HEK293 (cell line): ENCODE measurements at regions not wholly inside any gene's neighbourhood (a gene's known extent, or its start where the extent isn't known, plus 50 kb on each side); places are given as distances from the start of the nearest gene placed in this dataset.

Experiments used
- CTCF ChIA-PET: fragments of 350-600 bp; formaldehyde crosslinking; extraction: SDS; loops from one replicate; lab custom pipeline; 2021; ENCODE audit warnings: antibody characterized with exemption; lab: Yijun Ruan, JAX
- POLR2A ChIA-PET: fragments of 300-600 bp; formaldehyde crosslinking; extraction: SDS; loops from one replicate; lab custom pipeline; 2020; ENCODE audit warnings: antibody characterized with exemption, inconsistent platforms; lab: Yijun Ruan, JAX
- H3K27ac ChIP-seq: fragments of 200-500 bp; sonication (Bioruptor generic); 2 replicates; pipeline ENCODE4 v1.5.1; 2014; ENCODE audit warnings: low read depth, low read length, control low read depth, inconsistent platforms; ENCODE audit errors: extremely low read depth
- H3K36me3 ChIP-seq, 2 experiments: fragments of 200-500 bp in 1 of 2; sonication (Bioruptor generic) in 1 of 2; 1 replicate in 1 of 2; 2 replicates in 1 of 2; pipeline ENCODE4 v1.5.1; 2014 to 2017; ENCODE audit warnings: inconsistent platforms in 2 of 2, low read length in 2 of 2; ENCODE audit not compliant: control insufficient read depth in 2 of 2, insufficient read depth in 1 of 2
- H3K4me1 ChIP-seq: fragments of 200-500 bp; sonication (Bioruptor generic); 2 replicates; pipeline ENCODE4 v1.5.1; 2014; ENCODE audit warnings: mild to moderate bottlenecking, low read length, inconsistent platforms; ENCODE audit not compliant: control insufficient read depth, insufficient read depth
- H3K4me3 ChIP-seq: 2 replicates; pipeline ENCODE4 v1.5.1; 2011; ENCODE audit warnings: low read depth, mild to moderate bottlenecking, control low read depth, low read length, moderate library complexity
- H3K9me3 ChIP-seq: fragments of 200-500 bp; sonication (Bioruptor generic); 2 replicates; pipeline ENCODE4 v1.5.1; 2014; ENCODE audit warnings: low read depth, low read length, inconsistent platforms; ENCODE audit not compliant: control insufficient read depth, insufficient read depth
- GFI1B ChIP-seq: fragments of 450-650 bp; formaldehyde crosslinking; IDR thresholded peaks from 2 replicates; pipeline ENCODE4 v1.5.1; 2016; ENCODE audit warnings: missing biosample characterization, missing genetic modification characterization
- GLIS1 ChIP-seq: fragments of 450-650 bp; formaldehyde crosslinking; IDR thresholded peaks from 2 replicates; pipeline ENCODE4 v1.5.1; 2016; ENCODE audit warnings: missing biosample characterization, missing genetic modification characterization
- KLF1 ChIP-seq: fragments of 450-650 bp; formaldehyde crosslinking; IDR thresholded peaks from 2 replicates; pipeline ENCODE4 v1.5.1; 2016; ENCODE audit warnings: missing biosample characterization, missing genetic modification characterization
- SP2 ChIP-seq: fragments of 450-650 bp; formaldehyde crosslinking; IDR thresholded peaks from 2 replicates; pipeline ENCODE4 v1.5.1; 2016; ENCODE audit warnings: missing biosample characterization, missing genetic modification characterization
- SP7 ChIP-seq: fragments of 450-650 bp; formaldehyde crosslinking; IDR thresholded peaks from 2 replicates; pipeline ENCODE4 v1.5.1; 2016; ENCODE audit warnings: missing biosample characterization, missing genetic modification characterization
- ZBTB1 ChIP-seq: fragments of 450-650 bp; formaldehyde crosslinking; IDR thresholded peaks from 2 replicates; pipeline ENCODE4 v1.5.1; 2016; ENCODE audit warnings: missing biosample characterization, missing genetic modification characterization
- ZNF391 ChIP-seq: fragments of 450-650 bp; formaldehyde crosslinking; IDR thresholded peaks from 2 replicates; pipeline ENCODE4 v1.5.1; 2016; ENCODE audit warnings: low read depth, missing biosample characterization, missing genetic modification characterization, borderline replicate concordance
- ZNF426 ChIP-seq: fragments of 450-650 bp; formaldehyde crosslinking; IDR thresholded peaks from 2 replicates; pipeline ENCODE4 v1.5.1; 2017; ENCODE audit warnings: missing biosample characterization, missing genetic modification characterization, mild to moderate bottlenecking, inconsistent platforms, moderate library complexity
- ZNF529 ChIP-seq: fragments of 450-650 bp; formaldehyde crosslinking; IDR thresholded peaks from 2 replicates; pipeline ENCODE4 v1.5.1; 2017; ENCODE audit warnings: missing genetic modification characterization, missing biosample characterization; ENCODE audit not compliant: insufficient replicate concordance
- ZNF654 ChIP-seq: fragments of 450-650 bp; formaldehyde crosslinking; IDR thresholded peaks from 2 replicates; pipeline ENCODE4 v1.5.1; 2016; ENCODE audit warnings: low read depth, missing biosample characterization, missing genetic modification characterization
- ZNF670 ChIP-seq: fragments of 450-650 bp; formaldehyde crosslinking; IDR thresholded peaks from 2 replicates; pipeline ENCODE4 v1.5.1; 2016; ENCODE audit warnings: missing biosample characterization, missing genetic modification characterization, low read depth
- ZNF776 ChIP-seq: fragments of 450-650 bp; formaldehyde crosslinking; IDR thresholded peaks from 2 replicates; pipeline ENCODE4 v1.5.0; 2017; ENCODE audit warnings: missing biosample characterization, missing genetic modification characterization, borderline replicate concordance
- TF ChIP-seq, protein P1 (sequence below): fragments of 450-650 bp; formaldehyde crosslinking; IDR thresholded peaks from 2 replicates; pipeline ENCODE4 v1.5.1; 2017; ENCODE audit warnings: missing biosample characterization, missing genetic modification characterization
- TF ChIP-seq, protein P2 (sequence below): fragments of 450-650 bp; formaldehyde crosslinking; IDR thresholded peaks from 2 replicates; pipeline ENCODE4 v1.5.1; 2016; ENCODE audit warnings: missing biosample characterization, missing genetic modification characterization
- TF ChIP-seq, protein P3 (sequence below): fragments of 450-650 bp; formaldehyde crosslinking; IDR thresholded peaks from 2 replicates; pipeline ENCODE4 v1.5.1; 2016; ENCODE audit warnings: missing biosample characterization, missing genetic modification characterization
- TF ChIP-seq, protein P4 (sequence below): fragments of 450-650 bp; formaldehyde crosslinking; IDR thresholded peaks from 2 replicates; pipeline ENCODE4 v1.5.1; 2016; ENCODE audit warnings: missing biosample characterization, missing genetic modification characterization
- TF ChIP-seq, protein P5 (sequence below): fragments of 450-650 bp; formaldehyde crosslinking; conservative IDR thresholded peaks from 2 replicates; pipeline ENCODE4 v1.5.1; 2016; ENCODE audit warnings: low read depth, missing biosample characterization, missing genetic modification characterization

DNA sequence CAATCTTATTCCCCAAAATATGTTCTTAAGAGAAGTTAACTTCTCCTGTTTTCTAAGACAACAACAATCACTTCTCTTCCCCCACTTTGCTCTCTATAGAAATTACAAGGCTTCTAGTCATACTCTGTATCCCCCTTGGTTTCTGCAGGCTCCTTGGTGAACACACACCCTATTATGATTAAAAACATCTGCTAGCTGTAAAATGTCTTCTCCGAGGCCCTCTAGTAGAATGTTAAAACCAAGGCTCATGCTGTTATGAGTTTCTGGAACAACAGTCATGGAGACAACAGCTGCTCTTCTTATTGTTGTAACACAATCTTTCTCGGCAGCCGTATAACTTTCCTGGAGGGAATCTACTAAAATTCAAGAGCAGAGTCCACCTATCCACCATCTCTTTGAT, 397.5 kb upstream of the CCDC196 start (continued):
- TF ChIP-seq SP7 (tag by site-specific recombination): no peak

DNA sequence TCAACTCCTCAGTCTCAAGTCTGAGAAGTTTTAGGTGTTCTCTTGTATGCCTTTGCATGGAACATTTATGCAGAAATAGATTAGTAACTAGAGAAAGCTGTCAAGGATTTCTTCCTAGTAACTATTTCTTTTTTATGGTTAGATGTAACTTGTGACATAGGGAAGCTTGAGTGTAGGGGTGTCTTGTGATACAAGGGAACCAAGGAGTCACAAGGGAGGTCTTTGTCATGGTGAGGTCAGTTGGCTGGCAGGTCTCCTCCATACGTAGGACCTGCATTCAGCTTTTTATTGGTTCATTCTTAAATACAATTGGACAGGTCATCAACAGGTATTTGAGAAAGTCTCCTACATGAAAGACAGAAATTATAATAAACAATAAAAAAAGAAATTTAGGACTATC, 394.0 kb upstream of the CCDC196 start:
- no peak overlapping the region for H3K4me3 ChIP-seq
- no peak overlapping the region for H3K27ac ChIP-seq
- TF ChIP-seq KLF1 (tag by site-specific recombination) (no peak), ZNF670 (tag by site-specific recombination) (no peak), SP2 (tag by site-specific recombination) (no peak), ZNF776 (no peak), ZNF391 (no peak), GLIS1 (no peak), GFI1B (tag by site-specific recombination) (no peak), ZBTB1 (tag by site-specific recombination) (no peak), ZNF426 (no peak), ZNF529 (tag by site-specific recombination) (no peak), ZNF654 (tag by site-specific recombination) (no peak)
- TF ChIP-seq, protein P1, sequence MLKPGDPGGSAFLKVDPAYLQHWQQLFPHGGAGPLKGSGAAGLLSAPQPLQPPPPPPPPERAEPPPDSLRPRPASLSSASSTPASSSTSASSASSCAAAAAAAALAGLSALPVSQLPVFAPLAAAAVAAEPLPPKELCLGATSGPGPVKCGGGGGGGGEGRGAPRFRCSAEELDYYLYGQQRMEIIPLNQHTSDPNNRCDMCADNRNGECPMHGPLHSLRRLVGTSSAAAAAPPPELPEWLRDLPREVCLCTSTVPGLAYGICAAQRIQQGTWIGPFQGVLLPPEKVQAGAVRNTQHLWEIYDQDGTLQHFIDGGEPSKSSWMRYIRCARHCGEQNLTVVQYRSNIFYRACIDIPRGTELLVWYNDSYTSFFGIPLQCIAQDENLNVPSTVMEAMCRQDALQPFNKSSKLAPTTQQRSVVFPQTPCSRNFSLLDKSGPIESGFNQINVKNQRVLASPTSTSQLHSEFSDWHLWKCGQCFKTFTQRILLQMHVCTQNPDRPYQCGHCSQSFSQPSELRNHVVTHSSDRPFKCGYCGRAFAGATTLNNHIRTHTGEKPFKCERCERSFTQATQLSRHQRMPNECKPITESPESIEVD (tag by site-specific recombination): no peak
- TF ChIP-seq, protein P2, sequence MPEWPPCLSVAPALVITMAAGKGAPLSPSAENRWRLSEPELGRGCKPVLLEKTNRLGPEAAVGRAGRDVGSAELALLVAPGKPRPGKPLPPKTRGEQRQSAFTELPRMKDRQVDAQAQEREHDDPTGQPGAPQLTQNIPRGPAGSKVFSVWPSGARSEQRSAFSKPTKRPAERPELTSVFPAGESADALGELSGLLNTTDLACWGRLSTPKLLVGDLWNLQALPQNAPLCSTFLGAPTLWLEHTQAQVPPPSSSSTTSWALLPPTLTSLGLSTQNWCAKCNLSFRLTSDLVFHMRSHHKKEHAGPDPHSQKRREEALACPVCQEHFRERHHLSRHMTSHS: no peak
- TF ChIP-seq, protein P3, sequence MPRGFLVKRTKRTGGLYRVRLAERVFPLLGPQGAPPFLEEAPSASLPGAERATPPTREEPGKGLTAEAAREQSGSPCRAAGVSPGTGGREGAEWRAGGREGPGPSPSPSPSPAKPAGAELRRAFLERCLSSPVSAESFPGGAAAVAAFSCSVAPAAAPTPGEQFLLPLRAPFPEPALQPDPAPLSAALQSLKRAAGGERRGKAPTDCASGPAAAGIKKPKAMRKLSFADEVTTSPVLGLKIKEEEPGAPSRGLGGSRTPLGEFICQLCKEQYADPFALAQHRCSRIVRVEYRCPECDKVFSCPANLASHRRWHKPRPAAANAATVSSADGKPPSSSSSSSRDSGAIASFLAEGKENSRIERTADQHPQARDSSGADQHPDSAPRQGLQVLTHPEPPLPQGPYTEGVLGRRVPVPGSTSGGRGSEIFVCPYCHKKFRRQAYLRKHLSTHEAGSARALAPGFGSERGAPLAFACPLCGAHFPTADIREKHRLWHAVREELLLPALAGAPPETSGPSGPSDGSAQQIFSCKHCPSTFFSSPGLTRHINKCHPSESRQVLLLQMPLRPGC: no peak
- TF ChIP-seq, protein P4, sequence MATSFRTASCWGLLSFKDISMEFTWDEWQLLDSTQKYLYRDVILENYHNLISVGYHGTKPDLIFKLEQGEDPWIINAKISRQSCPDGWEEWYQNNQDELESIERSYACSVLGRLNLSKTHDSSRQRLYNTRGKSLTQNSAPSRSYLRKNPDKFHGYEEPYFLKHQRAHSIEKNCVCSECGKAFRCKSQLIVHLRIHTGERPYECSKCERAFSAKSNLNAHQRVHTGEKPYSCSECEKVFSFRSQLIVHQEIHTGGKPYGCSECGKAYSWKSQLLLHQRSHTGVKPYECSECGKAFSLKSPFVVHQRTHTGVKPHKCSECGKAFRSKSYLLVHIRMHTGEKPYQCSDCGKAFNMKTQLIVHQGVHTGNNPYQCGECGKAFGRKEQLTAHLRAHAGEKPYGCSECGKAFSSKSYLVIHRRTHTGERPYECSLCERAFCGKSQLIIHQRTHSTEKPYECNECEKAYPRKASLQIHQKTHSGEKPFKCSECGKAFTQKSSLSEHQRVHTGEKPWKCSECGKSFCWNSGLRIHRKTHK (tag by site-specific recombination): no peak
- TF ChIP-seq, protein P5, sequence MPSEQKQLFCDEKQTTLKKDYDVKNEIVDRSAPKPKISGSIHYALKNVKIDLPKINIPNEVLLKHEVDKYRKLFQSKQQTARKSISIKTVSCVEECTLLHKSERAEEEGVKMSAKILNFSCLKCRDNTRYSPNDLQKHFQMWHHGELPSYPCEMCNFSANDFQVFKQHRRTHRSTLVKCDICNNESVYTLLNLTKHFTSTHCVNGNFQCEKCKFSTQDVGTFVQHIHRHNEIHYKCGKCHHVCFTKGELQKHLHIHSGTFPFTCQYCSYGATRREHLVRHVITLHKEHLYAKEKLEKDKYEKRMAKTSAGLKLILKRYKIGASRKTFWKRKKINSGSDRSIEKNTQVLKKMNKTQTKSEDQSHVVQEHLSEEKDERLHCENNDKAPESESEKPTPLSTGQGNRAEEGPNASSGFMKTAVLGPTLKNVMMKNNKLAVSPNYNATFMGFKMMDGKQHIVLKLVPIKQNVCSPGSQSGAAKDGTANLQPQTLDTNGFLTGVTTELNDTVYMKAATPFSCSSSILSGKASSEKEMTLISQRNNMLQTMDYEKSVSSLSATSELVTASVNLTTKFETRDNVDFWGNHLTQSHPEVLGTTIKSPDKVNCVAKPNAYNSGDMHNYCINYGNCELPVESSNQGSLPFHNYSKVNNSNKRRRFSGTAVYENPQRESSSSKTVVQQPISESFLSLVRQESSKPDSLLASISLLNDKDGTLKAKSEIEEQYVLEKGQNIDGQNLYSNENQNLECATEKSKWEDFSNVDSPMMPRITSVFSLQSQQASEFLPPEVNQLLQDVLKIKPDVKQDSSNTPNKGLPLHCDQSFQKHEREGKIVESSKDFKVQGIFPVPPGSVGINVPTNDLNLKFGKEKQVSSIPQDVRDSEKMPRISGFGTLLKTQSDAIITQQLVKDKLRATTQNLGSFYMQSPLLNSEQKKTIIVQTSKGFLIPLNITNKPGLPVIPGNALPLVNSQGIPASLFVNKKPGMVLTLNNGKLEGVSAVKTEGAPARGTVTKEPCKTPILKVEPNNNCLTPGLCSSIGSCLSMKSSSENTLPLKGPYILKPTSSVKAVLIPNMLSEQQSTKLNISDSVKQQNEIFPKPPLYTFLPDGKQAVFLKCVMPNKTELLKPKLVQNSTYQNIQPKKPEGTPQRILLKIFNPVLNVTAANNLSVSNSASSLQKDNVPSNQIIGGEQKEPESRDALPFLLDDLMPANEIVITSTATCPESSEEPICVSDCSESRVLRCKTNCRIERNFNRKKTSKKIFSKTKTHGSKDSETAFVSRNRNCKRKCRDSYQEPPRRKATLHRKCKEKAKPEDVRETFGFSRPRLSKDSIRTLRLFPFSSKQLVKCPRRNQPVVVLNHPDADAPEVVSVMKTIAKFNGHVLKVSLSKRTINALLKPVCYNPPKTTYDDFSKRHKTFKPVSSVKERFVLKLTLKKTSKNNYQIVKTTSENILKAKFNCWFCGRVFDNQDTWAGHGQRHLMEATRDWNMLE (tag by site-specific recombination): no peak
- TF ChIP-seq, all 188 proteins: peak for 0
- Histone ChIP-seq H3K9me3 (no peaks in the 10 kb centered on the region), H3K4me1 (no peaks in the 10 kb centered on the region), H3K36me3 (no peaks in the 10 kb centered on the region)
- POLR2A ChIA-PET: no interaction called here
- CTCF ChIA-PET: interaction anchor here (0.7 to 2.6 kb wide), 3 partner anchors 21 to 152 kb away, joined by 3 to 9 read pairs (median 3); no protein-coding TSS in a partner anchor
